ENCODE measurements at regions not wholly inside any gene's neighbourhood (a gene's known extent, or its start where the extent isn't known, plus 50 kb on each side); places are given as distances from the start of the nearest gene placed in this dataset.
A peak's percentile ranks its signal among the peaks of the same experiment; 100 is the strongest.
"Not testable (repeated sequence)": the region's sequence is repeated elsewhere in the genome, so short reads cannot be mapped to it uniquely, and the experiment has no call there.

DNA sequence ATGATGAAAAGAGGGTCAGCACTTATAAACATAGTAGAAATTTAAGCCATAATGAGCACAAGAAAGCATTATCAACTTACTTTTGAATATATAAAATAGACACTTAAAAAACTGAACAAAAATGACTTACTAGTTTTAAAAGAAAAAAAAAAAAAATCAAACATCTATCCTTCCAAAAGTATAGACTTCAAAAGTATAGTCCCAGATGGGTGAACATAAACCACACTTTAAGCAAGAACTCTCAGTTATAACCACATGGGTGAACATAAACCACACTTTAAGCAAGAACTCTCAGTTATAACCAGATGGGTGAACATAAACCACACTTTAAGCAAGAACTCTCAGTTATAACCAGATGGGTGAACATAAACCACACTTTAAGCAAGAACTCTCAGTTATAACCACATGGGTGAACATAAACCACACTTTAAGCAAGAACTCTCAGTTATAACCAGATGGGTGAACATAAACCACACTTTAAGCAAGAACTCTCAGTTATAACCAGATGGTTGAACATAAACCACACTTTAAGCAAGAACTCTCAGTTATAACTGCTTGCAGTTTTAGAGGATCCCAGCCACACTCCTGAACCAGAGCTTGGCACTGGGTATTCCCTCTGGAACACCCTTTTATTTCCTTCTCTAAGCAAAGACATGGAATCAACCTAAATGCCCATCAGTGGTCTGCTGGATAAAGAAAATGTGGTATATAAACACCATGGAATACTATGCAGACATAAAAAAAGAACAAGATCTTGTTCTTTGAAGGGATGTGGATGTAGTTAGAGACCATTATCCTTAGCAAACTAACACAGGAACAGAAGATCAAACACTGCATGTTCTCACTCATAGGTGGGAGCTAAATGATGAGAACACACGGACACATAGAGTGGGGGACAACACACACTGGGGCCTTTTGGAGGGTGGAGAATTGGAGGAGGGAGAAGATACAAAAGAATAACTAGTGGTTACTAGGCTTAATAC lies 82.6 kb upstream of the AGAP9 start:
- not testable (repeated sequence) for H3K9me3 Mint-ChIP-seq; H3K36me3 Mint-ChIP-seq (ENCODE audit: insufficient read depth in 2 of 2); H3K4me1 Mint-ChIP-seq (ENCODE audit: low read depth); DNase-seq; H3K27me3 Mint-ChIP-seq (ENCODE audit: low read depth)
- peak overlapping the region; percentile 54 for H3K27ac Mint-ChIP-seq
- H3K4me3 Mint-ChIP-seq: peak overlapping the region in 1 of 2 donors; percentile 50
- ATAC-seq (replicated peaks in 1 of 2): peak; percentile 82 to 83

DNA sequence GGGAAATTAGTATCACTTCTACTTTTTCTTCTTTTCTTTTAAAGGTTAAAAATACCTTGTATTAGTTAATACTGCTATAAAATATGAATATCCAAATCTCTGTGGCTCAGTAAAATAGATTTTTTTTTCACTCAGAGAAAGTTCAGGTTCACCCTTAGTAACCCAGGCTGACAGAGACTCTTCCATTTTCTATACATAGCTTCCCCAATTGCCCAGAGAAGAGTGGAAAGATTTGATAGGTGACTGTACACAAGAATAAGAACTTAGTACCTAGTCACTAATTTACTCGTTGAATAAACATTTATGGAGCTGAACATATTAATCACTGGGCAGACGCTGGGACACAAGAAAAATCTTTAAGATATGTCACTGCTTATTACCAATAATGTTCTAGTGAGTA lies 77.2 kb upstream of the AGAP9 start:
- H3K27ac Mint-ChIP-seq, H3K9me3 Mint-ChIP-seq: not testable (repeated sequence)

DNA sequence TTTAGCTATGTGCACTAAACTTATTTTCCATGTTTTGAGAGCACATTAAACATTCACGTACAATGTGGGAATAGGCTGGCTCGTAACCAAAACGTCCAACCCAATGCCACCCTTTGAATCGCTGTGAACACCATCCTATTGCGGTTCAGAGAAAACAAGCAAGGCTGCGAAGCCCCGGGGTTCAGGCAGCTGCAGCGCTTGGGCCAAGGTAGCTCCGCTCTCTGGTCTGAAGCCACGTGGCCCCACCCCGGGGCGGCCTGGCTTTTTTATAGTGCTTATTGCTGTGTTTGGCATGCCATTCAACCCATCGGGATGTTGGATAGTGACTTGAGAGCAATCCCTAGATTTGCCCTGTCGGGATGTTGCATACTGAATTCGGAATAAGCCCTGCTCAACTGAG lies 76.7 kb upstream of the AGAP9 start:
- H3K27ac Mint-ChIP-seq; H3K9me3 Mint-ChIP-seq; H3K4me3 Mint-ChIP-seq; H3K36me3 Mint-ChIP-seq (ENCODE audit: insufficient read depth in 2 of 2); DNase-seq; H3K4me1 Mint-ChIP-seq (ENCODE audit: low read depth); ATAC-seq (replicated peaks in 1 of 2): not testable (repeated sequence)
- peaks cover 11% of the 10 kb centered on the region for H3K27me3 Mint-ChIP-seq (ENCODE audit: low read depth)

More for the DNA sequence above, 77.2 kb upstream of the AGAP9 start:
- H3K4me3 Mint-ChIP-seq; H3K36me3 Mint-ChIP-seq (ENCODE audit: insufficient read depth in 2 of 2); H3K4me1 Mint-ChIP-seq (ENCODE audit: low read depth); H3K27me3 Mint-ChIP-seq (ENCODE audit: low read depth); ATAC-seq (replicated peaks in 1 of 2); DNase-seq: not testable (repeated sequence)

DNA sequence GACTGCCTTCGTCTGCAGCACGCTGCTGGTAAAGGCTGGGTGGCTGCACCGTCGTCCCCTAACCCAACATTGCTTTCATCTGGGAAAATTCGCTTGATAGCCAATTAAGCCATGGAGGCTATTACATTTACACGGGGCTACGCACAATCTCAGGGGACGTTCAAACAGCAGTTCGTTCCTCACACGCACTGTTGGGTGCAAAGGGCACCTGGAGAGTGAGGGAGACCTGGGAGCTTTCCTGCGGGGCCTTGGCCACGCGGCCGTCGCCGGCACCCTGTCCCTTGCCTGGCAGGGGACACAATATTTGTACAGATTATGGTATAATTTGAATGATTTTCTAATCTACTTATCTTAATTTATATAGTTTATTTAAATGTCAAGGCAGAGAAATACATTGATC lies 76.2 kb upstream of the AGAP9 start:
- not testable (repeated sequence) for ATAC-seq (replicated peaks in 1 of 2); H3K4me3 Mint-ChIP-seq; H3K36me3 Mint-ChIP-seq (ENCODE audit: insufficient read depth in 2 of 2); DNase-seq; H3K9me3 Mint-ChIP-seq; H3K4me1 Mint-ChIP-seq (ENCODE audit: low read depth); H3K27ac Mint-ChIP-seq
- peaks cover 15% of the 10 kb centered on the region for H3K27me3 Mint-ChIP-seq (ENCODE audit: low read depth)

DNA sequence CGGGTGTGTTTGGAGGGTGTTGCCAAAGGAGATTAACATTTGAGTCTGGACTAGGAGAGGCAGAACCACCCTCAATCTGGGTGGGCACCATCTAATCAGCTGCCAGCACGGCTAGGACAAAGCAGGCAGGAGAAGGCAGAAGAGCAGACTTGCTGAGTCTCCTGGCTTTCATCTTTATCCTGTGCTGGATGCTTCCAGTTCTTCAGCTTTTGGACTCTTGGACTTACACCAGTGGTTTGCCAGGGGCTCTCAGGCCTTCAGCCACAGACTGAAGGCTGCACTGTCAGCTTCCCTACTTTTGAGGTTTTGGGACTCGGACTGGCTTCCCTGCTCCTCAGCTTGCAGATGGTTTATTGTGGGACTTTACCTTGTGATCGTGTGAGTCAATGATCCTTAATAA lies 70.4 kb upstream of the AGAP9 start:
- not testable (repeated sequence) for H3K4me3 Mint-ChIP-seq; ATAC-seq (replicated peaks in 1 of 2); H3K9me3 Mint-ChIP-seq

DNA sequence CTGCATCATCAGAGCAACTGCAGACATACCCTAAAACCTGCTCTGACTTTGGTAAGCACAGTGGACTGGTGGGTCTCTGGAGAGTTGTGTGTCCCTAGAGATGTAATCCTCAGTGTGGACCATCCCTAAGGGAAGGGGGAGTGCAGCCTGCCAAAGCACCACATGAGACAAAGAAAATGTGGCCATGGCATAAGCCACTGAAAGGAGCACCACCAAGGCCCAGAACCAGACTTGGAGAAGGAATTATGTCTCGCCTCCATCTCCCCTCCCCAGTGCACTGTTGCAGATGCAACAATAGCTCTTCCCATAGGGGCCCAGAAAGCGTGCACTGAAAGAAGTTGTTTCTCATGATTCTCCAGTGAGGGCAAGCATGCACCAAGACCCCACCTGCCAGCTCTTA lies 69.7 kb upstream of the AGAP9 start:
- not testable (repeated sequence) for H3K27ac Mint-ChIP-seq; ATAC-seq (replicated peaks in 1 of 2); H3K9me3 Mint-ChIP-seq; DNase-seq; H3K36me3 Mint-ChIP-seq (ENCODE audit: insufficient read depth in 2 of 2); H3K4me3 Mint-ChIP-seq; H3K4me1 Mint-ChIP-seq (ENCODE audit: low read depth)
- peaks cover 28% of the 10 kb centered on the region for H3K27me3 Mint-ChIP-seq (ENCODE audit: low read depth)

More for the DNA sequence above, 70.4 kb upstream of the AGAP9 start:
- H3K27ac Mint-ChIP-seq; H3K4me1 Mint-ChIP-seq (ENCODE audit: low read depth); DNase-seq; H3K36me3 Mint-ChIP-seq (ENCODE audit: insufficient read depth in 2 of 2): not testable (repeated sequence)
- peaks cover 28% of the 10 kb centered on the region for H3K27me3 Mint-ChIP-seq (ENCODE audit: low read depth)

DNA sequence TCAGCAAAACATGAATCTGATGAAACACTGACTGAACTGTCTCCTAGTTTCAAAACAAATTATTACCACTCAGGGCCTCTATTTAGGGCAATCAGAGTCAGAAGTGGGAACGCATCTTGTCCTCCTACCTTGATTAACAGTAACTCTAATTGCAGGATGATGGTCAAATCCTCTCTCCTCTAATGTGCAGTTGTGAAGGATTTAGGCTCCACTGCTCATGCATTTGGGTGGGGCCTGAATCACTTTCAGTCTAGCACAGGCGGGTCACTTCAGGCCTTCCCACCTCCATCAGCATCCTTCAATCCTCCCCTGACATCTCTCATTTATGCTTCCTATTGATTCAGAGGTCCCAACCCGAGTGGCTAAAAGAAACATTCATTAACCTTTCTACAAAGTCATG lies 67.5 kb upstream of the AGAP9 start:
- not testable (repeated sequence) for H3K27ac Mint-ChIP-seq; ATAC-seq (replicated peaks in 1 of 2); DNase-seq; H3K9me3 Mint-ChIP-seq; H3K4me3 Mint-ChIP-seq; H3K36me3 Mint-ChIP-seq (ENCODE audit: insufficient read depth in 2 of 2); H3K4me1 Mint-ChIP-seq (ENCODE audit: low read depth)
- H3K27me3 Mint-ChIP-seq (ENCODE audit: low read depth): peaks cover 22% of the 10 kb centered on the region

DNA sequence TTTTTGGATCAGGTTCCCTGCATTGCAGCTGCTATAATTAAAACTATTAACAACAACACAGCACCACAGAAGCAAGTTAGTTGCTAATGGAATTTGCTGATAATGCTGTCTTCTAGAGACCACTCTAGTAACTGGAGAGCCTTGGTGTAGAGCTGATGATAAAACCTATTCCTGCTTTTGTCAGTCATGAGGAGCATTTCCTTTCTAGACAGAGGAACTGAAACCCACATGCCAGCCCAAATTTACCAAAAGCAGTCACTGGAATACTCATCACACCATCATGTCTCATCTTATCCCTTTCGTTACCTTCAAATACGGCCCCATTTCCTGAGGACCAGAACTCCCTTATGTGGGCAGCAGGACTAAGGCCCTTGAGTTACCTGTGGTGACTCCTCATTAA lies 67.1 kb upstream of the AGAP9 start:
- DNase-seq; H3K9me3 Mint-ChIP-seq; H3K4me3 Mint-ChIP-seq; H3K36me3 Mint-ChIP-seq (ENCODE audit: insufficient read depth in 2 of 2); H3K27ac Mint-ChIP-seq; H3K4me1 Mint-ChIP-seq (ENCODE audit: low read depth): not testable (repeated sequence)
- ATAC-seq (replicated peaks in 1 of 2): peak; percentile 42 to 66
- peaks cover 21% of the 10 kb centered on the region for H3K27me3 Mint-ChIP-seq (ENCODE audit: low read depth)

DNA sequence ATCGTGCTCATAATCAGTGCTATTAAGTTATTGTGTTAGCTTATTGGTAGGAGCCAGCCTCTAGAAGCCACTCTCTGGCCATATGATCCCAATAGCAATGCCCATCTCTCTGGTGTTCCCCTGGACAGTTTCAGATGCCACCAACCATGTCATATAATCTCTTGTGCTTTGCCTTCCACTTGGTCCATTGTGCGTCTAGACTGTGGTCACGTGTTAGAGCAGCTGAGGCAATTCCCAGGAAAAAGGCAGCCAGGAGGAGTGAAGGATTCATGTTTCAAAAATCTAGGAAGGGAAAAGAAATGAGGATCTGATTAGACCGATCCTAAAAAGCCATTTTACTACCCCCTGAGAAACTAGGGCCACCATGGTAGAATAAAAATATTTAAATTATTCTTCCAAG lies 58.6 kb upstream of the AGAP9 start:
- H3K27me3 Mint-ChIP-seq (ENCODE audit: low read depth): not testable (repeated sequence)

DNA sequence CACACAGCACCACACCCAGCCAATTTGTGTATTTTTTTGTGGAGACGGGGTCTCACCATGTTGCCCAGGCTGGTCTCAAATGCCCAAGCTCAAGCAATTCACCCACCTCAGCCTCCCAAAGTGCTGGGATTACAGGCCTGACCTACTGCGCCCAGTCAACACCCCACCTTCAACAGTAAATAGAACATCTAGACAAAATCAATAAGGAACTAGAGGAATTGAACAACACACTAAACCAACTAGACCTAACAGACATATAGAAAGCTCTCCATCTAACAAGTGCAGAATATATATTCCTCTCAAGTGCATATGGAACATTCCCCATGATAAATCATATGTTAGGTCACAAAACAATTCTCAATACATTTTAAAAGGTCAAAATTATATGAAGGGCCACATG lies 56.6 kb upstream of the AGAP9 start:
- not testable (repeated sequence) for ATAC-seq (replicated peaks in 1 of 2); H3K27ac Mint-ChIP-seq; DNase-seq; H3K4me3 Mint-ChIP-seq; H3K9me3 Mint-ChIP-seq; H3K4me1 Mint-ChIP-seq (ENCODE audit: low read depth); H3K36me3 Mint-ChIP-seq (ENCODE audit: insufficient read depth in 2 of 2); H3K27me3 Mint-ChIP-seq (ENCODE audit: low read depth)

More for the DNA sequence above, 58.6 kb upstream of the AGAP9 start:
- H3K36me3 Mint-ChIP-seq (ENCODE audit: insufficient read depth in 2 of 2); H3K4me3 Mint-ChIP-seq; H3K27ac Mint-ChIP-seq; ATAC-seq (replicated peaks in 1 of 2); DNase-seq; H3K4me1 Mint-ChIP-seq (ENCODE audit: low read depth); H3K9me3 Mint-ChIP-seq: not testable (repeated sequence)

DNA sequence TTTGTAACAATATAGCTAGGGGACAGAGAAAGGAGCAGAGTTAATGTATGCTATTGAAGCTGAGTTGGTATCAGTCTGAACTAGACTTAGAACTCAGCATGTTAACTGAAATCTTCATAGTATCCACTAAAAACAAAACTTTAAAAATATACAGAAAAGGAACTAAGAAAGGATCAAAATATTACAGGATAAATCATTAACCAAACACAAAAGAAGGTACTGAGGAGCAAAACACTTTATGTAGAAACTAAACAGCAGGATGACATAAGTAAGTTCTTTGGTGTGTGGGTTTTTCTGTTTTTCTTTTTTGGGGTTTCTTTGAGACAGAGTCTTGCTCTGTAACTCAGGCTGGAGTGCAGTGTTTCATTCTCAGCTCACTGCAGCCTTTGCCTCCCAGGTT lies 55.1 kb upstream of the AGAP9 start:
- not testable (repeated sequence) for H3K4me1 Mint-ChIP-seq (ENCODE audit: low read depth); H3K27me3 Mint-ChIP-seq (ENCODE audit: low read depth); H3K4me3 Mint-ChIP-seq; H3K36me3 Mint-ChIP-seq (ENCODE audit: insufficient read depth in 2 of 2); H3K9me3 Mint-ChIP-seq; DNase-seq; H3K27ac Mint-ChIP-seq; ATAC-seq (replicated peaks in 1 of 2)

Data from activated T-cell treated with anti-CD3 and anti-CD28 coated beads, Interleukin-2, amount 50 U/mL, for 72 hours (primary cell).